K562 (cell line): ENCODE measurements at regions not wholly inside any gene's neighbourhood (a gene's known extent, or its start where the extent isn't known, plus 50 kb on each side); places are given as distances from the start of the nearest gene placed in this dataset.

Experiments
- ARID2 ChIP-seq: fragments of 450-650 bp; IDR thresholded peaks from 2 replicates; pipeline ENCODE4 v1.6.1; 2017; ENCODE audit warnings: antibody characterized with exemption, mild to moderate bottlenecking
- ARNT ChIP-seq, 2 experiments: fragments of 450-650 bp; IDR thresholded peaks; 2 replicates each; pipeline ENCODE4 v1.6.1; 2016; ENCODE audit warnings: mild to moderate bottlenecking in 1 of 2
- CBFA2T2 ChIP-seq: fragments of 450-650 bp; conservative IDR thresholded peaks from 2 replicates; pipeline ENCODE4 v1.6.1; 2017; ENCODE audit warnings: mild to moderate bottlenecking
- CBFB ChIP-seq: sonication (generic); formaldehyde crosslinking; IDR thresholded peaks from 2 replicates; pipeline ENCODE4 v1.4.0; 2020; ENCODE audit warnings: mild to moderate bottlenecking, missing genetic modification reagents
- CBX3 ChIP-seq, 2 experiments: IDR thresholded peaks; 1 replicate in 1 of 2; 2 replicates in 1 of 2; pipeline ENCODE4 v1.6.1; 2012; ENCODE audit warnings: inconsistent platforms in 2 of 2, low read length in 2 of 2, borderline replicate concordance in 1 of 2, control low read depth in 1 of 2
- CREB1 ChIP-seq, 2 experiments: sonication (generic) in 1 of 2; formaldehyde crosslinking in 1 of 2; IDR thresholded peaks; 2 replicates each; pipeline versions ENCODE4 v1.6.1 to v1.8.0; 2012 to 2022; ENCODE audit warnings: inconsistent platforms in 1 of 2, mild to moderate bottlenecking in 1 of 2, missing genetic modification reagents in 1 of 2, moderate library complexity in 1 of 2
- EZH2 ChIP-seq: IDR thresholded peaks from 2 replicates; pipeline ENCODE4 v1.6.1; 2012; ENCODE audit warnings: low read depth, mild to moderate bottlenecking, inconsistent platforms, low read length, borderline replicate concordance
- FOSL1 ChIP-seq: fragments of 200-800 bp; sonication (Bioruptor generic); conservative IDR thresholded peaks from 2 replicates; pipeline ENCODE4 v1.6.1; 2016; ENCODE audit warnings: missing genetic modification characterization, missing compliant biosample characterization
- HLTF ChIP-seq: fragments of 450-650 bp; IDR thresholded peaks from 2 replicates; pipeline ENCODE4 v1.6.1; 2016
- MAFK ChIP-seq: IDR thresholded peaks from 2 replicates; pipeline ENCODE4 v1.6.1; 2011; ENCODE audit warnings: low read length, improper control_type of control experiment
- PHTF2 ChIP-seq: fragments of 250-450 bp; sonication (Bioruptor Pico); IDR thresholded peaks from 2 replicates; pipeline ENCODE4 v1.5.0; 2021; ENCODE audit warnings: mild to moderate bottlenecking
- POLR2AphosphoS5 ChIP-seq: IDR thresholded peaks from 2 replicates; pipeline ENCODE4 v1.6.1; 2011; ENCODE audit warnings: mild to moderate bottlenecking, low read depth, low read length, moderate library complexity; ENCODE audit not compliant: control insufficient read depth, insufficient read depth
- SMARCE1 ChIP-seq: fragments of 450-650 bp; IDR thresholded peaks from 2 replicates; pipeline ENCODE4 v1.7.1; 2016; ENCODE audit warnings: mild to moderate bottlenecking
- ZC3H4 ChIP-seq: sonication (generic); formaldehyde crosslinking; IDR thresholded peaks from 2 replicates; pipeline ENCODE4 v1.9.0; 2021; ENCODE audit warnings: missing genetic modification reagents, borderline replicate concordance
- ZNF175 ChIP-seq: fragments of 200-800 bp; sonication (Bioruptor generic); IDR thresholded peaks from 2 replicates; pipeline ENCODE4 v1.6.1; 2016; ENCODE audit warnings: low read depth, mild to moderate bottlenecking, missing genetic modification characterization, missing compliant biosample characterization
- ZNF444 ChIP-seq: fragments of 250-450 bp; sonication (Bioruptor Pico); IDR thresholded peaks from 2 replicates; pipeline ENCODE4 v1.4.0; 2020; ENCODE audit warnings: mild to moderate bottlenecking, moderate library complexity
- TF ChIP-seq, protein P1 (sequence below): fragments of 250-450 bp; sonication (Bioruptor Pico); IDR thresholded peaks from 2 replicates; pipeline ENCODE4 v1.5.0; 2021; ENCODE audit warnings: mild to moderate bottlenecking, borderline replicate concordance
- TF ChIP-seq, protein P2 (sequence below): fragments of 450-650 bp; IDR thresholded peaks from 2 replicates; pipeline ENCODE4 v1.6.1; 2018; ENCODE audit not compliant: partially characterized antibody
- TF ChIP-seq, protein P3 (sequence below): fragments of 450-650 bp; formaldehyde crosslinking; IDR thresholded peaks from 2 replicates; pipeline ENCODE4 v1.4.0; 2022; ENCODE audit warnings: missing genetic modification characterization
- TF ChIP-seq, protein P4 (sequence below): sonication (generic); formaldehyde crosslinking; IDR thresholded peaks from 2 replicates; pipeline ENCODE4 v1.8.0; 2022; ENCODE audit warnings: mild to moderate bottlenecking, low read depth, missing genetic modification reagents

DNA sequence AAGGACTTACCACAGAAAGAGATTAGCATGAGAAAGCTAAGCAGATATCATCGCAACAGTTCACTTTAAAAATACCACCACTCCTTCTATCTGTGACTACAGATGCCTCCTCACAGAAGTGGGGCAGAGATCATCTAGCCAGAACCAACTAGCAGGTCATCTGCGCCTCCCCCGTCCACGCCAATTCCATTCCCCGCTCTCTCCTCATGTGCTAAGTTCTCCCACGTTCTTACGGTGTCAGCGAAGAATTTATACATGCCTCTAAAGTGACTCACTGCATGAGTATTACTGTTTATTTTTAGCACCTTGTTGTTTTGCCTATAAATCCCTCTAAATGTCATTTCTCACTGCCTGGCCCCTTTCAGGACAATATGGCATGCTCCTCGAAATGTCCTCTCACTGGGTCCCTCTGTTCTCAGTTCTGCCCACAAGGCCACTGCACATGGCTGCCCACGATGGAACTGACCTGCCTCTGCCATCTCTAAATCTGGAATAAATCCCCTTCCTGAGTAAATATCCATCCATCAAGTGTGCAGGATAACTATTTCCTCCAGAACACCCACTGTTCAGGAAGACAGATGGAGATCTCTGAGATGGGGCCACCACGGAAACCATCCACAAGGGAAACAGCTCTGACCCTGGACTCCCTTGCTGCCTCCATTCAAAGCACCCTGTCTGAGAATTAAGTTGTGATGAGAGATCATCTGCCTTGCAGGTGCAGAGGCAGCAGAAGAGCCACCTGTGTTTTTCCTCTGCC, 137.7 kb downstream of the IRS1 start (continued):
- TF ChIP-seq CBX3 (IDR thresholded peaks at IDR 0.05; ENCODE audit: borderline replicate concordance in 1 of 2, low read length in 2 of 2): no peak
- no peak for TF ChIP-seq ZC3H4 (CRISPR knock-in tag)
- no peak for TF ChIP-seq HLTF
- no peak for TF ChIP-seq ARNT (IDR thresholded peaks at IDR 0.05)
- TF ChIP-seq PHTF2: no peak
- no peak for TF ChIP-seq ZNF175 (CRISPR knock-in tag)
- 0 out of 2 replicates have a peak, but pooled peaks have one; percentile 29 for TF ChIP-seq FOSL1 (tag)
- 0 out of 2 replicates have a peak, but pooled peaks have one; percentile 26 for TF ChIP-seq POLR2AphosphoS5
- TF ChIP-seq, protein P1, sequence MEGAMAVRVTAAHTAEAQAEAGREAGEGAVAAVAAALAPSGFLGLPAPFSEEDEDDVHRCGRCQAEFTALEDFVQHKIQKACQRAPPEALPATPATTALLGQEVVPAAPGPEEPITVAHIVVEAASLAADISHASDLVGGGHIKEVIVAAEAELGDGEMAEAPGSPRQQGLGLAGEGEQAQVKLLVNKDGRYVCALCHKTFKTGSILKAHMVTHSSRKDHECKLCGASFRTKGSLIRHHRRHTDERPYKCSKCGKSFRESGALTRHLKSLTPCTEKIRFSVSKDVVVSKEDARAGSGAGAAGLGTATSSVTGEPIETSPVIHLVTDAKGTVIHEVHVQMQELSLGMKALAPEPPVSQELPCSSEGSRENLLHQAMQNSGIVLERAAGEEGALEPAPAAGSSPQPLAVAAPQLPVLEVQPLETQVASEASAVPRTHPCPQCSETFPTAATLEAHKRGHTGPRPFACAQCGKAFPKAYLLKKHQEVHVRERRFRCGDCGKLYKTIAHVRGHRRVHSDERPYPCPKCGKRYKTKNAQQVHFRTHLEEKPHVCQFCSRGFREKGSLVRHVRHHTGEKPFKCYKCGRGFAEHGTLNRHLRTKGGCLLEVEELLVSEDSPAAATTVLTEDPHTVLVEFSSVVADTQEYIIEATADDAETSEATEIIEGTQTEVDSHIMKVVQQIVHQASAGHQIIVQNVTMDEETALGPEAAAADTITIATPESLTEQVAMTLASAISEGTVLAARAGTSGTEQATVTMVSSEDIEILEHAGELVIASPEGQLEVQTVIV (CRISPR knock-in tag): no peak
- TF ChIP-seq, protein P2, sequence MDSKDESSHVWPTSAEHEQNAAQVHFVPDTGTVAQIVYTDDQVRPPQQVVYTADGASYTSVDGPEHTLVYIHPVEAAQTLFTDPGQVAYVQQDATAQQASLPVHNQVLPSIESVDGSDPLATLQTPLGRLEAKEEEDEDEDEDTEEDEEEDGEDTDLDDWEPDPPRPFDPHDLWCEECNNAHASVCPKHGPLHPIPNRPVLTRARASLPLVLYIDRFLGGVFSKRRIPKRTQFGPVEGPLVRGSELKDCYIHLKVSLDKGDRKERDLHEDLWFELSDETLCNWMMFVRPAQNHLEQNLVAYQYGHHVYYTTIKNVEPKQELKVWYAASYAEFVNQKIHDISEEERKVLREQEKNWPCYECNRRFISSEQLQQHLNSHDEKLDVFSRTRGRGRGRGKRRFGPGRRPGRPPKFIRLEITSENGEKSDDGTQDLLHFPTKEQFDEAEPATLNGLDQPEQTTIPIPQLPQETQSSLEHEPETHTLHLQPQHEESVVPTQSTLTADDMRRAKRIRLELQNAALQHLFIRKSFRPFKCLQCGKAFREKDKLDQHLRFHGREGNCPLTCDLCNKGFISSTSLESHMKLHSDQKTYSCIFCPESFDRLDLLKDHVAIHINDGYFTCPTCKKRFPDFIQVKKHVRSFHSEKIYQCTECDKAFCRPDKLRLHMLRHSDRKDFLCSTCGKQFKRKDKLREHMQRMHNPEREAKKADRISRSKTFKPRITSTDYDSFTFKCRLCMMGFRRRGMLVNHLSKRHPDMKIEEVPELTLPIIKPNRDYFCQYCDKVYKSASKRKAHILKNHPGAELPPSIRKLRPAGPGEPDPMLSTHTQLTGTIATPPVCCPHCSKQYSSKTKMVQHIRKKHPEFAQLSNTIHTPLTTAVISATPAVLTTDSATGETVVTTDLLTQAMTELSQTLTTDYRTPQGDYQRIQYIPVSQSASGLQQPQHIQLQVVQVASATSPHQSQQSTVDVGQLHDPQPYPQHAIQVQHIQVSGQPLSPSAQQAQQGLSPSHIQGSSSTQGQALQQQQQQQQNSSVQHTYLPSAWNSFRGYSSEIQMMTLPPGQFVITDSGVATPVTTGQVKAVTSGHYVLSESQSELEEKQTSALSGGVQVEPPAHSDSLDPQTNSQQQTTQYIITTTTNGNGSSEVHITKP: peak; percentile 70
- TF ChIP-seq, protein P3, sequence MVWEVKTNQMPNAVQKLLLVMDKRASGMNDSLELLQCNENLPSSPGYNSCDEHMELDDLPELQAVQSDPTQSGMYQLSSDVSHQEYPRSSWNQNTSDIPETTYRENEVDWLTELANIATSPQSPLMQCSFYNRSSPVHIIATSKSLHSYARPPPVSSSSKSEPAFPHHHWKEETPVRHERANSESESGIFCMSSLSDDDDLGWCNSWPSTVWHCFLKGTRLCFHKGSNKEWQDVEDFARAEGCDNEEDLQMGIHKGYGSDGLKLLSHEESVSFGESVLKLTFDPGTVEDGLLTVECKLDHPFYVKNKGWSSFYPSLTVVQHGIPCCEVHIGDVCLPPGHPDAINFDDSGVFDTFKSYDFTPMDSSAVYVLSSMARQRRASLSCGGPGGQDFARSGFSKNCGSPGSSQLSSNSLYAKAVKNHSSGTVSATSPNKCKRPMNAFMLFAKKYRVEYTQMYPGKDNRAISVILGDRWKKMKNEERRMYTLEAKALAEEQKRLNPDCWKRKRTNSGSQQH: no peak
- TF ChIP-seq ARID2: no peak
- TF ChIP-seq CREB1 (IDR thresholded peaks at IDR 0.05): peak; percentile 22; the same call in 1 of the 2 replicates
- no peak for TF ChIP-seq CREB1 (CRISPR knock-in tag; IDR thresholded peaks at IDR 0.05)
- TF ChIP-seq MAFK: no peak
- peak; percentile 74 for TF ChIP-seq CBFA2T2
- TF ChIP-seq CBFB (CRISPR knock-in tag): no peak
- TF ChIP-seq, protein P4, sequence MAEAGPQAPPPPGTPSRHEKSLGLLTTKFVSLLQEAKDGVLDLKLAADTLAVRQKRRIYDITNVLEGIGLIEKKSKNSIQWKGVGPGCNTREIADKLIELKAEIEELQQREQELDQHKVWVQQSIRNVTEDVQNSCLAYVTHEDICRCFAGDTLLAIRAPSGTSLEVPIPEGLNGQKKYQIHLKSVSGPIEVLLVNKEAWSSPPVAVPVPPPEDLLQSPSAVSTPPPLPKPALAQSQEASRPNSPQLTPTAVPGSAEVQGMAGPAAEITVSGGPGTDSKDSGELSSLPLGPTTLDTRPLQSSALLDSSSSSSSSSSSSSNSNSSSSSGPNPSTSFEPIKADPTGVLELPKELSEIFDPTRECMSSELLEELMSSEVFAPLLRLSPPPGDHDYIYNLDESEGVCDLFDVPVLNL: no peak
- no peak for TF ChIP-seq EZH2
- no peak for TF ChIP-seq ZNF444 (CRISPR knock-in tag)
- TF ChIP-seq SMARCE1: 0 out of 2 replicates have a peak, but pooled peaks have one; percentile 27
